Ishikawa (cell line): ENCODE measurements at regions not wholly inside any gene's neighbourhood (a gene's known extent, or its start where the extent isn't known, plus 50 kb on each side); places are given as distances from the start of the nearest gene placed in this dataset.

Experiments
- CEBPB ChIP-seq: IDR thresholded peaks from 2 replicates; pipeline ENCODE4 v1.6.1; 2012
- CREB1 ChIP-seq: IDR thresholded peaks from 2 replicates; pipeline ENCODE4 v1.6.1; 2012; ENCODE audit warnings: low read depth
- EGR1 ChIP-seq: IDR thresholded peaks from 2 replicates; pipeline ENCODE4 v1.6.1; 2012
- EP300 ChIP-seq: IDR thresholded peaks from 2 replicates; pipeline ENCODE4 v1.6.1; 2012; ENCODE audit warnings: borderline replicate concordance
- FOXM1 ChIP-seq: IDR thresholded peaks from 2 replicates; pipeline ENCODE4 v1.6.1; 2012; ENCODE audit warnings: low read depth, borderline replicate concordance
- MAX ChIP-seq: IDR thresholded peaks from 2 replicates; pipeline ENCODE4 v1.6.1; 2012
- NFIC ChIP-seq: IDR thresholded peaks from 2 replicates; pipeline ENCODE4 v1.6.1; 2012
- RAD21 ChIP-seq: IDR thresholded peaks from 2 replicates; pipeline ENCODE4 v1.6.1; 2012; ENCODE audit warnings: low read depth
- REST ChIP-seq: IDR thresholded peaks from 2 replicates; pipeline ENCODE4 v1.6.1; 2012; ENCODE audit warnings: low read depth, mild to moderate bottlenecking
- TAF1 ChIP-seq: IDR thresholded peaks from 2 replicates; pipeline ENCODE4 v1.6.1; 2012; ENCODE audit warnings: low read depth, mild to moderate bottlenecking
- TCF12 ChIP-seq: IDR thresholded peaks from 2 replicates; pipeline ENCODE4 v1.6.1; 2012; ENCODE audit warnings: low read depth
- YY1 ChIP-seq: IDR thresholded peaks from 2 replicates; pipeline ENCODE4 v1.6.1; 2012; ENCODE audit warnings: low read depth
- ZBTB7A ChIP-seq: IDR thresholded peaks from 2 replicates; pipeline ENCODE4 v1.6.1; 2012; ENCODE audit warnings: low read depth

- TF ChIP-seq REST (no peak), FOXM1 (no peak), TAF1 (no peak), RAD21 (no peak), YY1 (no peak), MAX (no peak), ZBTB7A (no peak), TCF12 (no peak), EGR1 (no peak), NFIC (no peak), CEBPB (no peak), EP300 (no peak), CREB1 (no peak)
Observed at GRCh38 chr7:68684996-68685395, 913.3 kb upstream of the AUTS2 start.
